ENCODE measurements at regions not wholly inside any gene's neighbourhood (a gene's known extent, or its start where the extent isn't known, plus 50 kb on each side); places are given as distances from the start of the nearest gene placed in this dataset.
"Not testable (repeated sequence)": the region's sequence is repeated elsewhere in the genome, so short reads cannot be mapped to it uniquely, and the experiment has no call there.

- not testable (repeated sequence) for TF ChIP-seq CTCF (IDR thresholded peaks at IDR 0.05 in 2 of 3, conservative IDR thresholded peaks at IDR 0.05 in 1 of 3; ENCODE audit: control insufficient read depth in 2 of 3, extremely low read depth in 1 of 3, insufficient read depth in 1 of 3, low read depth in 3 of 3, low read length in 3 of 3); PKNOX1 (IDR thresholded peaks at IDR 0.05); ZBTB11 (CRISPR knock-in tag; IDR thresholded peaks at IDR 0.05); REST (IDR thresholded peaks at IDR 0.05; ENCODE audit: low read depth, low read length); USF1 (IDR thresholded peaks at IDR 0.05; ENCODE audit: borderline replicate concordance, extremely low read length, insufficient read depth, low read depth, low read length)
Measured at GRCh38 chr16:21536740-21537139, 62.6 kb upstream of the METTL9 start.

All from GM12878 (cell line).